ENCODE measurements at regions not wholly inside any gene's neighbourhood (a gene's known extent, or its start where the extent isn't known, plus 50 kb on each side); places are given as distances from the start of the nearest gene placed in this dataset.

- no peaks in the 10 kb centered on the region for H3K9me3 ChIP-seq (ENCODE audit: control insufficient read depth in 4 of 4, low read length in 3 of 4)
- no peaks in the 10 kb centered on the region for H3K4me1 ChIP-seq (ENCODE audit: control insufficient read depth in 4 of 4, insufficient read depth in 4 of 4, low read length in 3 of 4)
- H3K36me3 ChIP-seq (ENCODE audit: control insufficient read depth in 4 of 4, insufficient read depth in 3 of 4, low read depth in 1 of 4, low read length in 3 of 4), result no peaks in the 10 kb centered on the region
- H3K27me3 ChIP-seq (ENCODE audit: control insufficient read depth in 4 of 4, insufficient read depth in 4 of 4, low read length in 3 of 4), result peaks cover 0 to 6% (median 0%) of the 10 kb centered on the region in 4 donors
- TF ChIP-seq RAD21 (IDR thresholded peaks at IDR 0.05), result no peak
- no peak for TF ChIP-seq HNF4A (conservative IDR thresholded peaks at IDR 0.05)
- TF ChIP-seq FOXA1 (IDR thresholded peaks at IDR 0.05), result no peak
- TF ChIP-seq HNF4G (IDR thresholded peaks at IDR 0.05), result no peak
- TF ChIP-seq ZBTB33 (IDR thresholded peaks at IDR 0.05), result no peak
- TF ChIP-seq GABPA (IDR thresholded peaks at IDR 0.05 in 1 of 2, conservative IDR thresholded peaks at IDR 0.05 in 1 of 2), result no peak
- no peak for TF ChIP-seq YY1 (IDR thresholded peaks at IDR 0.05)
- TF ChIP-seq, protein P1, sequence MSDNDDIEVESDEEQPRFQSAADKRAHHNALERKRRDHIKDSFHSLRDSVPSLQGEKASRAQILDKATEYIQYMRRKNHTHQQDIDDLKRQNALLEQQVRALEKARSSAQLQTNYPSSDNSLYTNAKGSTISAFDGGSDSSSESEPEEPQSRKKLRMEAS (IDR thresholded peaks at IDR 0.05), result no peak
- no peak for TF ChIP-seq TAF1 (conservative IDR thresholded peaks at IDR 0.05)
- TF ChIP-seq SP1 (IDR thresholded peaks at IDR 0.05), result no peak
- H3K9ac ChIP-seq (ENCODE audit: low read depth in 1 of 2, low read length in 2 of 2), result no peak overlapping the region
- 84% methylated on average over 1 of the region's 1 CpG for WGBS
- H3K27ac ChIP-seq (ENCODE audit: low read depth in 1 of 2, low read length in 2 of 2), result no peak overlapping the region
- no peak overlapping the region for H3K4me3 ChIP-seq (ENCODE audit: low read depth in 1 of 3, low read length in 3 of 3)
- no peak for DNase-seq (ENCODE audit: low spot score)
Observed at GRCh38 chr6:105650347-105650746, 247.5 kb upstream of the PREP start.

DNA sequence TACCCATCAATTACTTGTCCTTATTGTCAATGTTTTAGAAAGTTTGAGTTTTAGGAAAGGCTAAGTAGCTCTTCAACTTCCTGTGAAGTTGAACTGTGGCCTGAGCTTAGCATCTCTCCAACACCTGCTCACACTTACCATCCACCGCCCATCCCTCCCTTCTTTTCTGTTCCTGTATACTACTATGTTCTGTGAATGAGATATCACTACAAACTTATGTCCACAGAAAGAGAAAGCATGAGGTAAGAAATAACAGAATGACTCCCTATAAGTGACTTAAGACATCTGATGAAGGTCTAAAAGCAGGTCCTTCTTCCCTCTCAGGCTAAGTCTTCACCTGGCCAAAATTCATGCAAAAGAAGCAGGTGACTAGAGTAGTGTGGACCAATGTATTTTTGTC, 246.3 kb upstream of the PREP start:
- WGBS, result 95% methylated on average over 1 of the region's 1 CpG
- Histone ChIP-seq H3K4me3 (ENCODE audit: low read depth in 1 of 3, low read length in 3 of 3) (no peak overlapping the region), H3K27me3 (ENCODE audit: control insufficient read depth in 4 of 4, insufficient read depth in 4 of 4, low read length in 3 of 4) (peaks cover 0 to 6% (median 0%) of the 10 kb centered on the region in 4 donors), H3K27ac (ENCODE audit: low read depth in 1 of 2, low read length in 2 of 2) (no peak overlapping the region), H3K9me3 (ENCODE audit: control insufficient read depth in 4 of 4, low read length in 3 of 4) (no peaks in the 10 kb centered on the region), H3K4me1 (ENCODE audit: control insufficient read depth in 4 of 4, insufficient read depth in 4 of 4, low read length in 3 of 4) (no peaks in the 10 kb centered on the region), H3K36me3 (ENCODE audit: control insufficient read depth in 4 of 4, insufficient read depth in 3 of 4, low read depth in 1 of 4, low read length in 3 of 4) (no peaks in the 10 kb centered on the region), H3K9ac (ENCODE audit: low read depth in 1 of 2, low read length in 2 of 2) (no peak overlapping the region)
- no peak for DNase-seq (ENCODE audit: low spot score)
- no peak for TF ChIP-seq FOXA1 (IDR thresholded peaks at IDR 0.05)
- TF ChIP-seq NR2F2 (IDR thresholded peaks at IDR 0.05), result no peak
- no peak for TF ChIP-seq SP1 (IDR thresholded peaks at IDR 0.05)
- no peak for TF ChIP-seq FOXA2 (IDR thresholded peaks at IDR 0.05)
- no peak for TF ChIP-seq TAF1 (conservative IDR thresholded peaks at IDR 0.05)
- TF ChIP-seq, protein P2, sequence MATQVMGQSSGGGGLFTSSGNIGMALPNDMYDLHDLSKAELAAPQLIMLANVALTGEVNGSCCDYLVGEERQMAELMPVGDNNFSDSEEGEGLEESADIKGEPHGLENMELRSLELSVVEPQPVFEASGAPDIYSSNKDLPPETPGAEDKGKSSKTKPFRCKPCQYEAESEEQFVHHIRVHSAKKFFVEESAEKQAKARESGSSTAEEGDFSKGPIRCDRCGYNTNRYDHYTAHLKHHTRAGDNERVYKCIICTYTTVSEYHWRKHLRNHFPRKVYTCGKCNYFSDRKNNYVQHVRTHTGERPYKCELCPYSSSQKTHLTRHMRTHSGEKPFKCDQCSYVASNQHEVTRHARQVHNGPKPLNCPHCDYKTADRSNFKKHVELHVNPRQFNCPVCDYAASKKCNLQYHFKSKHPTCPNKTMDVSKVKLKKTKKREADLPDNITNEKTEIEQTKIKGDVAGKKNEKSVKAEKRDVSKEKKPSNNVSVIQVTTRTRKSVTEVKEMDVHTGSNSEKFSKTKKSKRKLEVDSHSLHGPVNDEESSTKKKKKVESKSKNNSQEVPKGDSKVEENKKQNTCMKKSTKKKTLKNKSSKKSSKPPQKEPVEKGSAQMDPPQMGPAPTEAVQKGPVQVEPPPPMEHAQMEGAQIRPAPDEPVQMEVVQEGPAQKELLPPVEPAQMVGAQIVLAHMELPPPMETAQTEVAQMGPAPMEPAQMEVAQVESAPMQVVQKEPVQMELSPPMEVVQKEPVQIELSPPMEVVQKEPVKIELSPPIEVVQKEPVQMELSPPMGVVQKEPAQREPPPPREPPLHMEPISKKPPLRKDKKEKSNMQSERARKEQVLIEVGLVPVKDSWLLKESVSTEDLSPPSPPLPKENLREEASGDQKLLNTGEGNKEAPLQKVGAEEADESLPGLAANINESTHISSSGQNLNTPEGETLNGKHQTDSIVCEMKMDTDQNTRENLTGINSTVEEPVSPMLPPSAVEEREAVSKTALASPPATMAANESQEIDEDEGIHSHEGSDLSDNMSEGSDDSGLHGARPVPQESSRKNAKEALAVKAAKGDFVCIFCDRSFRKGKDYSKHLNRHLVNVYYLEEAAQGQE (IDR thresholded peaks at IDR 0.05), result no peak
- TF ChIP-seq EGR1 (IDR thresholded peaks at IDR 0.05; ENCODE audit: low read depth in 2 of 2), result no peak
- TF ChIP-seq HNF4A (conservative IDR thresholded peaks at IDR 0.05), result no peak
- TF ChIP-seq, protein P1 (IDR thresholded peaks at IDR 0.05), result no peak
- TF ChIP-seq, protein P3, sequence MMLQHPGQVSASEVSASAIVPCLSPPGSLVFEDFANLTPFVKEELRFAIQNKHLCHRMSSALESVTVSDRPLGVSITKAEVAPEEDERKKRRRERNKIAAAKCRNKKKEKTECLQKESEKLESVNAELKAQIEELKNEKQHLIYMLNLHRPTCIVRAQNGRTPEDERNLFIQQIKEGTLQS (IDR thresholded peaks at IDR 0.05), result no peak
- no peak for TF ChIP-seq ZBTB33 (IDR thresholded peaks at IDR 0.05)
- TF ChIP-seq YY1 (IDR thresholded peaks at IDR 0.05), result no peak
- no peak for TF ChIP-seq RXRA (IDR thresholded peaks at IDR 0.05)
- TF ChIP-seq RAD21 (IDR thresholded peaks at IDR 0.05), result no peak
- TF ChIP-seq JUND (IDR thresholded peaks at IDR 0.05), result no peak
- TF ChIP-seq GABPA (IDR thresholded peaks at IDR 0.05 in 1 of 2, conservative IDR thresholded peaks at IDR 0.05 in 1 of 2), result no peak
- no peak for TF ChIP-seq HNF4G (IDR thresholded peaks at IDR 0.05)
